Lower leg skin (tissue), 4 donors: ENCODE measurements at regions not wholly inside any gene's neighbourhood (a gene's known extent, or its start where the extent isn't known, plus 50 kb on each side); places are given as distances from the start of the nearest gene placed in this dataset.

Experiments used
- DNase-seq, 2 donors: peaks; one replicate each; pipeline ENCODE4 v3.0.0-alpha.2; 2019; ENCODE audit warnings: low spot score in 2 of 2
- H3K4me3 ChIP-seq: fragments of 200-600 bp; sonication (generic); 2 replicates; pipeline ENCODE4 v1.5.1; 2017; ENCODE audit warnings: mild to moderate bottlenecking, low read depth; ENCODE audit not compliant: poor library complexity, severe bottlenecking
- POLR2A ChIP-seq, 2 donors: fragments of 450-650 bp; IDR thresholded peaks; one replicate each; pipeline ENCODE4 v1.6.1; 2016 to 2017; ENCODE audit warnings: antibody characterized with exemption in 2 of 2, mild to moderate bottlenecking in 1 of 2, moderate library complexity in 1 of 2
- WGBS, 2 donors: methylation state at CpG; one replicate each; pipeline ENCODE4 v1.1.5; 2018; 5-methylcytosine and 5-hydroxymethylcytosine counted together
- intact Hi-C: fragments of 100-400 bp; cut with DNase I; formaldehyde crosslinking; loops from one replicate; pipeline ENCODE4 v1.15.0; 2023; ENCODE audit warnings: low total_unique reads
- TF ChIP-seq, protein P1 (sequence below), 3 donors: fragments of 450-650 bp; IDR thresholded peaks; one replicate each; pipeline ENCODE4 v1.5.1; 2016; ENCODE audit warnings: antibody characterized with exemption in 3 of 3, mild to moderate bottlenecking in 3 of 3, moderate library complexity in 2 of 3

DNA sequence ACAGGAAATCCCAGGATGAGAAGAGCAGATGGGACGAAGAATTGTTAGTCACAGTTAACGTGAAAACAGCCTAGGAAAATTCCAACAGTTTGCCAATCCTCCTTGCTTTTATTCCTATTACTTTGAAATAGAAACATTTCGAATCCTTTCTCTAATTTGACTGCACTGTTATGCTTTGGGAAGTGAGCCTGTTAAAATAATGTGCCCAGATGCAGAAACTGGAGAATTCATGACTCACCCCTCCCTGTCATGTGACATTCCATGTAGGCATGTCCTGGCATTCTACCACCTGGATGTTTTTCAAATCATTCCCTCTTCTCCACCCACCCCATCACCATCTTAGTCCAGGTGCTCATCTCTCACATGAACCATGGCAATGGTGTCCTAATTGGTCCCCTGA lies 107.3 kb downstream of the MINAR1 start:
- intact Hi-C loops, result no loop called here
- 43 to 45% methylated on average over 3 of the region's 3 CpGs for WGBS, 2 donors
- H3K4me3 ChIP-seq, result no peak overlapping the region
- TF ChIP-seq POLR2A (IDR thresholded peaks at IDR 0.05), result no peak
- TF ChIP-seq, protein P1, sequence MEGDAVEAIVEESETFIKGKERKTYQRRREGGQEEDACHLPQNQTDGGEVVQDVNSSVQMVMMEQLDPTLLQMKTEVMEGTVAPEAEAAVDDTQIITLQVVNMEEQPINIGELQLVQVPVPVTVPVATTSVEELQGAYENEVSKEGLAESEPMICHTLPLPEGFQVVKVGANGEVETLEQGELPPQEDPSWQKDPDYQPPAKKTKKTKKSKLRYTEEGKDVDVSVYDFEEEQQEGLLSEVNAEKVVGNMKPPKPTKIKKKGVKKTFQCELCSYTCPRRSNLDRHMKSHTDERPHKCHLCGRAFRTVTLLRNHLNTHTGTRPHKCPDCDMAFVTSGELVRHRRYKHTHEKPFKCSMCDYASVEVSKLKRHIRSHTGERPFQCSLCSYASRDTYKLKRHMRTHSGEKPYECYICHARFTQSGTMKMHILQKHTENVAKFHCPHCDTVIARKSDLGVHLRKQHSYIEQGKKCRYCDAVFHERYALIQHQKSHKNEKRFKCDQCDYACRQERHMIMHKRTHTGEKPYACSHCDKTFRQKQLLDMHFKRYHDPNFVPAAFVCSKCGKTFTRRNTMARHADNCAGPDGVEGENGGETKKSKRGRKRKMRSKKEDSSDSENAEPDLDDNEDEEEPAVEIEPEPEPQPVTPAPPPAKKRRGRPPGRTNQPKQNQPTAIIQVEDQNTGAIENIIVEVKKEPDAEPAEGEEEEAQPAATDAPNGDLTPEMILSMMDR (IDR thresholded peaks at IDR 0.05), result no peak
- DNase-seq, result no peak

DNA sequence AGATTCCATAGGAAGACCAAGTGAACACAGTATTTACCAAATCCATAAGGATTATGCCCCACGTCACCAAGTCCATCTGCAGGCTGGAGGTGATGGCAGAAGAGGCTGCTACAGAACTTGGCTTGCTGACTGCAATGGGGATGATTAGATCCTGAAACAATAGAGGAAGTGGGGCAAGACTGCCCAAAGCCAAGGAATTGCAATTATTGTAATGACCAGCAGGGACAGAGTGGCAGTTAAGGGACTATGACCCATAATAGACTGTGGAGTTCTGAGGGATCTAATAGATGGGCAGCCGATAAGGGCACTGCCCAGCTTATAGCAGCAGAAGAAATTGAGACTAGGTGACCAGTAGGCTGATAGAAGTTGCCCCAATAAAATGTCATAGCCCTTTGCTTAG lies 108.4 kb downstream of the MINAR1 start:
- no peak for TF ChIP-seq POLR2A (IDR thresholded peaks at IDR 0.05)
- TF ChIP-seq, protein P1 (IDR thresholded peaks at IDR 0.05), result no peak
- intact Hi-C loops, result no loop called here
- no peak overlapping the region for H3K4me3 ChIP-seq
- DNase-seq, result no peak
- 88 to 90% methylated on average over 2 of the region's 2 CpGs for WGBS, 2 donors

DNA sequence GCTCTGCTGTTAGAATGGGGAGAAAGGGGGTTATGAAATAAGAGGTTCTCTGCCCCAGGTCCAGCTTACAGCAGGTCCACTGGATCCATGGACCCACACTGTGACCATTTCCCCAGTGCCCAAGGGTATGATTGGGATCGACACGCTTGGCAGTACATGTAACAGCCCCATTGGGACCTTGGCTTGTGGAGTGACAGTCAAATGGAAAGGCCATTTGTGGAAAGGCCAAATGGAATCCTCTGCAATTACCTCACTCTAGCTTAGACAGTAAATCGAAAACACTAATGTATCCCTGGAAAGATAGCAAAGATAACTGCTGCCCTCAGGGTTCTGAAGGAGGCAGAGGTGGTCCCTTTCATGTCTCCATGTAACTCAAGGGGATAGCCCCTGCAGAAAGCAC lies 109.1 kb downstream of the MINAR1 start:
- intact Hi-C loops, result no loop called here
- 77% methylated on average over 3 of the region's 3 CpGs for WGBS, 2 donors
- DNase-seq, result no peak
- TF ChIP-seq, protein P1 (IDR thresholded peaks at IDR 0.05), result no peak
- no peak for TF ChIP-seq POLR2A (IDR thresholded peaks at IDR 0.05)
- H3K4me3 ChIP-seq, result no peak overlapping the region

DNA sequence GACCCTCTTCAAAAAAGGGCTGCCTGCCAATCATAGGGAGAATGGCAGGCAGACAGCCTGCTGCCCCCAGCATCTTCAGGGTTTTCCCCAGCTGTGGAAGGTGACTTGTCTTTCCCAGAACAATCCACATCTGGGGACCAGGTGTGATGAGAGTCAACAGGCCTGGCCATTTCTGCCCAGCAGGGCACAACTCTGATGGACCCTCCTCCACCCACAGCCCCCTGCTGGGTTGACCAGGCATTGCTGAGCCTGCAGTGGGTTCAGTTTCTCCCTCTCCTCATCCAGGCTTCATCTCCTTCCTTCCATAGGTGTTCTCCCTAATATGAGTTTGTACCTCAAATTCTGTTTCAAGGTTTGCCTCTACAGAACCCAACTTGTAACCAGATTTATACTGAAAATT lies 111.0 kb downstream of the MINAR1 start:
- no peak for DNase-seq
- TF ChIP-seq POLR2A (IDR thresholded peaks at IDR 0.05), result no peak
- TF ChIP-seq, protein P1 (IDR thresholded peaks at IDR 0.05), result no peak
- intact Hi-C loops, result no loop called here
- H3K4me3 ChIP-seq, result no peak overlapping the region

DNA sequence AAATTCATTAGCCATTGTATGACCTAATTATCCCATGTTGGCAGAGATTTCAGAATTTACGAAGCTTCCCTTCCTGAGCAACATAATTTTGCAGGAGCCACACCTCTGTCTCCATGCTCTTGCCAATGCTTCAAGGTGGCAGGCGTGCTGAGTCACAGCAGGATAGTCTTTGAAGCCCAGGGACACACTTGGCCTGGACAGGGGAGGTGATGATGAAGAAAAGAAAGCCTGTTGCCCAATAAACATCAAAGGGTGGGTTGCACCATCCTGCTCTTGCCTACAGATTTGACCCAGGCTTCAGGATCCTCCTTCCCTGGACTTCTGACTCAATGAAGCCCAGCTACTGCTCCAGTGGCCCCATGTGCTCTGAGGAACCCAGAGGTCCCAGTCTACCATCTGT lies 117.1 kb downstream of the MINAR1 start:
- no peak for DNase-seq
- intact Hi-C loops, result no loop called here
- TF ChIP-seq POLR2A (IDR thresholded peaks at IDR 0.05), result no peak
- TF ChIP-seq, protein P1 (IDR thresholded peaks at IDR 0.05), result no peak
- no peak overlapping the region for H3K4me3 ChIP-seq
- WGBS, 2 donors, result 33 to 39% methylated on average over 1 to 2 of the region's 2 CpGs

DNA sequence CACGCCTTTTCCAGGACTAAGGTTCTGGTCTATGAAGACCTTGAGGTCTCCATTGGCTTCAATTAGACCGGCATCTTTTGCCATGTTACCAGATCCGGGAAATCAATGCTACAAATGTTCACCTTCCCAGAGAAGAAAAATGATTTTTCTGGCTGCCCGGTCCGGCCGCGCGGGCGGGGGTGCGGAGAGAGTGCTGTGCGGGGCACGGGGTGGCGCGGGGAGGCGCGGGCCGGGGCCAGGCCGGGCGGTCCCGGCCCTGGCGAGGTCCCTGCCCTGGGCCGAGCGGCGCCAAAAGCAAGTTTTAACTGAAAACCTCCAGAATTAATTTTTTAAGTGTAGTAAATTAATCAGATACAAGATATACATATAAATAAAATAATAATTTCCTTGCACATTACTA lies 128.2 kb downstream of the MINAR1 start:
- H3K4me3 ChIP-seq, result no peak overlapping the region
- TF ChIP-seq, protein P1 (IDR thresholded peaks at IDR 0.05), result no peak
- TF ChIP-seq POLR2A (IDR thresholded peaks at IDR 0.05), result no peak
- no peak for DNase-seq
- WGBS, 2 donors, result 94% methylated on average over 24 of the region's 24 CpGs
- intact Hi-C loops, result no loop called here
